HCT116 (cell line): ENCODE measurements at regions not wholly inside any gene's neighbourhood (a gene's known extent, or its start where the extent isn't known, plus 50 kb on each side); places are given as distances from the start of the nearest gene placed in this dataset.

Experiments
- ATAC-seq: fragments of 200-7000 bp; cut with Tn5 transposase; 2 replicates; pipeline ENCODE4 v1.9.1; 2020; ENCODE audit warnings: mild to moderate bottlenecking, moderate library complexity
- BruUV-seq: library from RNA; stranded (reverse); fragments of 400-500 nt; replicated peaks from 2 replicates; lab custom pipeline; 2021; lab: Mats Ljungman, UMichigan
- CTCF ChIA-PET: fragments of 300-600 bp; sonication (Branson Sonifier 250); formaldehyde crosslinking; loops from one replicate; lab custom pipeline; 2021; ENCODE audit warnings: antibody characterized with exemption; lab: Charles Lee
- POLR2A ChIA-PET: fragments of 300-600, 350-600 bp; sonication (Branson Sonifier 250); formaldehyde crosslinking; loops from one replicate; lab custom pipeline; 2021; ENCODE audit warnings: antibody characterized with exemption; lab: Charles Lee
- RAD21 ChIA-PET, 2 experiments: fragments of 300-600 bp; sonication (Branson Sonifier 250); formaldehyde crosslinking; loops; one replicate each; lab custom pipeline; 2023; ENCODE audit warnings: low total read pairs in 2 of 2; ENCODE audit not compliant: uncharacterized antibody in 2 of 2, unreplicated experiment in 2 of 2, low non-redundant PET in 1 of 2; lab: Charles Lee
- DNase-seq: peaks from one replicate; pipeline ENCODE4 v3.0.0-alpha.2; 2010; ENCODE audit warnings: low read depth, low spot score
- H2AFZ ChIP-seq: fragments of 200-600 bp; shearing (Covaris generic), sonication (generic); 2 replicates; pipeline ENCODE4 v1.6.1; 2017; ENCODE audit warnings: low read depth, mixed run types, mixed read lengths, antibody characterized with exemption, low read length; ENCODE audit not compliant: poor library complexity, severe bottlenecking
- H3K27ac ChIP-seq: 2 replicates; pipeline ENCODE4 v1.5.1; 2012; ENCODE audit warnings: low read depth, low read length
- H3K27me3 ChIP-seq: fragments of 200-600 bp; sonication (generic); 2 replicates; pipeline ENCODE4 v1.6.1; 2016; ENCODE audit warnings: mixed run types, low read length, mixed read lengths; ENCODE audit not compliant: insufficient read depth
- H3K36me3 ChIP-seq, 2 experiments: fragments of 200-500 bp in 1 of 2; fragments of 200-600 bp in 1 of 2; sonication (Bioruptor generic) in 1 of 2; sonication (generic) in 1 of 2; 2 replicates each; pipeline versions ENCODE4 v1.5.1 to v1.6.1; 2014 to 2016; ENCODE audit warnings: low read length in 2 of 2, inconsistent platforms in 1 of 2, mixed read lengths in 1 of 2, mixed run types in 1 of 2; ENCODE audit not compliant: insufficient read depth in 2 of 2, control insufficient read depth in 1 of 2
- H3K4me1 ChIP-seq, 2 experiments: fragments of 200-600 bp in 1 of 2; sonication (generic) in 1 of 2; 2 replicates each; pipeline versions ENCODE4 v1.5.1 to v1.6.1; 2012 to 2017; ENCODE audit warnings: low read length in 2 of 2, inconsistent platforms in 1 of 2, mild to moderate bottlenecking in 1 of 2, mixed read lengths in 1 of 2, mixed run types in 1 of 2, moderate library complexity in 1 of 2; ENCODE audit not compliant: insufficient read depth in 2 of 2, control insufficient read depth in 1 of 2
- H3K4me2 ChIP-seq: fragments of 200-600 bp; sonication (generic); 2 replicates; pipeline ENCODE4 v1.6.1; 2017; ENCODE audit warnings: mixed run types, low read length, mixed read lengths
- H3K4me3 ChIP-seq, 2 experiments: fragments of 200-600 bp in 1 of 2; sonication (generic) in 1 of 2; replicated peaks in 1 of 2; 2 replicates each; pipeline ENCODE4 v1.5.1; 2011 to 2016; ENCODE audit warnings: low read length in 2 of 2, control low read depth in 1 of 2, low read depth in 1 of 2, mild to moderate bottlenecking in 1 of 2, mixed read lengths in 1 of 2, mixed run types in 1 of 2
- H3K79me2 ChIP-seq: fragments of 200-600 bp; sonication (generic); 2 replicates; pipeline ENCODE4 v1.6.1; 2017; ENCODE audit warnings: mild to moderate bottlenecking, mixed run types, low read length, moderate library complexity, mixed read lengths; ENCODE audit not compliant: insufficient read depth
- H3K9ac ChIP-seq: fragments of 200-600 bp; sonication (generic); 2 replicates; pipeline ENCODE4 v1.6.1; 2016; ENCODE audit warnings: low read length, mixed read lengths
- H3K9me2 ChIP-seq: fragments of 200-600 bp; sonication (generic), shearing (Covaris generic); 2 replicates; pipeline ENCODE4 v1.6.1; 2017; ENCODE audit warnings: mixed run types, mild to moderate bottlenecking, moderate library complexity; ENCODE audit not compliant: insufficient read depth
- H3K9me3 ChIP-seq, 2 experiments: fragments of 200-500 bp in 1 of 2; fragments of 200-600 bp in 1 of 2; sonication (Bioruptor generic) in 1 of 2; sonication (generic) in 1 of 2; 2 replicates each; pipeline ENCODE4 v1.6.1; 2014 to 2017; ENCODE audit warnings: low read length in 2 of 2, mixed read lengths in 2 of 2, inconsistent platforms in 1 of 2, low read depth in 1 of 2, mild to moderate bottlenecking in 1 of 2, mixed run types in 1 of 2, moderate library complexity in 1 of 2; ENCODE audit not compliant: control insufficient read depth in 1 of 2, insufficient read depth in 1 of 2
- H4K20me1 ChIP-seq: fragments of 200-600 bp; sonication (generic), shearing (Covaris generic); 2 replicates; pipeline ENCODE4 v1.6.1; 2017; ENCODE audit warnings: mixed run types, mild to moderate bottlenecking, moderate library complexity; ENCODE audit not compliant: insufficient read depth
- ATF3 ChIP-seq: IDR thresholded peaks from 2 replicates; pipeline ENCODE4 v1.6.1; 2012
- CBX3 ChIP-seq: IDR thresholded peaks from 2 replicates; pipeline ENCODE4 v1.6.1; 2012; ENCODE audit warnings: low read depth
- CTCF ChIP-seq, 3 experiments: fragments of 200-600 bp in 1 of 3; sonication (generic) in 1 of 3; IDR thresholded peaks in 2 of 3; conservative IDR thresholded peaks in 1 of 3; 2 replicates each; pipeline ENCODE4 v1.5.1; 2012 to 2017; ENCODE audit warnings: low read depth in 2 of 3, low read length in 2 of 3, antibody characterized with exemption in 1 of 3, borderline replicate concordance in 1 of 3, control low read depth in 1 of 3, mild to moderate bottlenecking in 1 of 3, mixed read lengths in 1 of 3, mixed run types in 1 of 3, moderate library complexity in 1 of 3; ENCODE audit not compliant: insufficient read depth in 1 of 3
- EGR1 ChIP-seq: IDR thresholded peaks from 2 replicates; pipeline ENCODE4 v1.6.1; 2012; ENCODE audit warnings: low read depth
- ELF1 ChIP-seq: IDR thresholded peaks from 2 replicates; pipeline ENCODE4 v1.6.1; 2012; ENCODE audit warnings: low read depth, borderline replicate concordance
- FOSL1 ChIP-seq: IDR thresholded peaks from 2 replicates; pipeline ENCODE4 v1.6.1; 2012; ENCODE audit warnings: low read depth
- RAD21 ChIP-seq: IDR thresholded peaks from 2 replicates; pipeline ENCODE4 v1.6.1; 2012; ENCODE audit warnings: low read depth, mild to moderate bottlenecking
- SIN3A ChIP-seq: IDR thresholded peaks from 2 replicates; pipeline ENCODE4 v1.6.1; 2012; ENCODE audit warnings: low read depth
- SP1 ChIP-seq: IDR thresholded peaks from 2 replicates; pipeline ENCODE4 v1.6.1; 2012; ENCODE audit warnings: low read depth
- TCF7L2 ChIP-seq: IDR thresholded peaks from 2 replicates; pipeline ENCODE4 v1.7.0; 2011; ENCODE audit warnings: borderline replicate concordance, inconsistent platforms; ENCODE audit not compliant: insufficient read depth, insufficient read length; ENCODE audit errors: extremely low read depth
- YY1 ChIP-seq: IDR thresholded peaks from 2 replicates; pipeline ENCODE4 v1.6.1; 2011; ENCODE audit warnings: low read length, low read depth, moderate library complexity, mild to moderate bottlenecking; ENCODE audit not compliant: insufficient replicate concordance; ENCODE audit errors: extremely low read depth
- ZNF274 ChIP-seq: fragments of 200-500 bp; sonication (Bioruptor generic); IDR thresholded peaks from 2 replicates; pipeline ENCODE4 v1.6.1; 2014; ENCODE audit warnings: mild to moderate bottlenecking, low read depth, low read length, inconsistent platforms
- intact Hi-C: fragments of 100-400 bp; cut with micrococcal nuclease; formaldehyde crosslinking; loops from 2 replicates; pipeline ENCODE4 v1.10.0; 2022

- TF ChIP-seq YY1, result no peak
- no peak for TF ChIP-seq SP1
- TF ChIP-seq RAD21, result no peak
- no peak for TF ChIP-seq FOSL1
- TF ChIP-seq ZNF274, result no peak
- no peak for TF ChIP-seq CTCF (IDR thresholded peaks at IDR 0.05 in 2 of 3, conservative IDR thresholded peaks at IDR 0.05 in 1 of 3; ENCODE audit: borderline replicate concordance in 1 of 3, insufficient read depth in 1 of 3, low read depth in 2 of 3, low read length in 2 of 3)
- no peak for TF ChIP-seq ELF1
- TF ChIP-seq EGR1, result no peak
- no peak for TF ChIP-seq SIN3A
- no peak for TF ChIP-seq CBX3
These were observed 275.2 kb upstream of the DPYD start (continued) for GRCh38 chr1:98196012-98196411.

- no peak for TF ChIP-seq ATF3
- no peak for TF ChIP-seq TCF7L2
- TF ChIP-seq CTCF (IDR thresholded peaks at IDR 0.05 in 2 of 3, conservative IDR thresholded peaks at IDR 0.05 in 1 of 3; ENCODE audit: borderline replicate concordance in 1 of 3, insufficient read depth in 1 of 3, low read depth in 2 of 3, low read length in 2 of 3), result no peak
- no peaks in the 10 kb centered on the region for H3K27me3 ChIP-seq
- H3K4me3 ChIP-seq, result no peak overlapping the region
- ChIA-PET POLR2A (no interaction called here), CTCF (no interaction called here), RAD21 (no interaction called here)
- H3K9ac ChIP-seq, result no peak overlapping the region
- no peaks in the 10 kb centered on the region for H3K79me2 ChIP-seq
- H3K27ac ChIP-seq, result no peak overlapping the region
- H2AFZ ChIP-seq, result no peak overlapping the region
- H3K4me2 ChIP-seq, result no peak overlapping the region
- H3K9me2 ChIP-seq, result no peaks in the 10 kb centered on the region
- no peak for DNase-seq
- no peaks in the 10 kb centered on the region for H3K4me1 ChIP-seq
- no TSS peak for BruUV-seq
- H3K36me3 ChIP-seq, result no peaks in the 10 kb centered on the region
- H4K20me1 ChIP-seq, result no peaks in the 10 kb centered on the region
- no peaks in the 10 kb centered on the region for H3K9me3 ChIP-seq
- intact Hi-C loops, result no loop called here
- ATAC-seq, result no peak
These were observed 267.9 kb upstream of the DPYD start for GRCh38 chr1:98188774-98189173.
